Activated gamma-delta T cell (primary cell): ENCODE measurements at regions not wholly inside any gene's neighbourhood (a gene's known extent, or its start where the extent isn't known, plus 50 kb on each side); places are given as distances from the start of the nearest gene placed in this dataset.

ENCODE experiments used
- DNase-seq: peaks from one replicate; lab custom pipeline; 2025; lab: John Stamatoyannopoulos, UW

- no peak for DNase-seq
These were observed 511.1 kb downstream of the OTOL1 start for GRCh38 chr3:162007722-162008121.

- no peak for DNase-seq
These were observed 516.0 kb downstream of the OTOL1 start for GRCh38 chr3:162012633-162013032.

GRCh38 chr3:162014284-162014683 is 517.7 kb downstream of the OTOL1 start:
- DNase-seq: no peak

GRCh38 chr3:162015856-162016255 is 519.2 kb downstream of the OTOL1 start:
- no peak for DNase-seq

GRCh38 chr3:162019817-162020216 is 523.2 kb downstream of the OTOL1 start:
- no peak for DNase-seq

- no peak for DNase-seq
These were observed 524.6 kb downstream of the OTOL1 start for GRCh38 chr3:162021206-162021605.

GRCh38 chr3:162022911-162023310 is 526.3 kb downstream of the OTOL1 start:
- DNase-seq: no peak

- DNase-seq: no peak
These were observed 533.1 kb downstream of the OTOL1 start for GRCh38 chr3:162029736-162030135.

- no peak for DNase-seq
These were observed 537.8 kb downstream of the OTOL1 start for GRCh38 chr3:162034368-162034767.

GRCh38 chr3:162041622-162042021 is 545.0 kb downstream of the OTOL1 start:
- DNase-seq: no peak

GRCh38 chr3:162052636-162053035 is 556.0 kb downstream of the OTOL1 start:
- no peak for DNase-seq

GRCh38 chr3:162072656-162073164 is 576.1 kb downstream of the OTOL1 start:
- no peak for DNase-seq

- no peak for DNase-seq
These were observed 576.9 kb downstream of the OTOL1 start for GRCh38 chr3:162073422-162073975.

GRCh38 chr3:162077108-162077507 is 580.5 kb downstream of the OTOL1 start:
- DNase-seq: no peak

- DNase-seq: no peak
These were observed 585.9 kb downstream of the OTOL1 start for GRCh38 chr3:162082516-162082915.

GRCh38 chr3:162087361-162087760 is 590.8 kb downstream of the OTOL1 start:
- DNase-seq: no peak

- DNase-seq: no peak
These were observed 596.1 kb downstream of the OTOL1 start for GRCh38 chr3:162092751-162093150.

- no peak for DNase-seq
These were observed 597.7 kb downstream of the OTOL1 start for GRCh38 chr3:162094301-162094700.

- DNase-seq: no peak
These were observed 600.3 kb downstream of the OTOL1 start for GRCh38 chr3:162096874-162097273.

- DNase-seq: no peak
These were observed 607.2 kb downstream of the OTOL1 start for GRCh38 chr3:162103808-162104207.

- DNase-seq: no peak
These were observed 615.3 kb downstream of the OTOL1 start for GRCh38 chr3:162111861-162112260.

GRCh38 chr3:162112719-162113118 is 616.1 kb downstream of the OTOL1 start:
- no peak for DNase-seq

GRCh38 chr3:162117961-162118360 is 621.4 kb downstream of the OTOL1 start:
- DNase-seq: no peak

- DNase-seq: no peak
These were observed 623.0 kb downstream of the OTOL1 start for GRCh38 chr3:162119651-162120050.
